ENCODE measurements at regions not wholly inside any gene's neighbourhood (a gene's known extent, or its start where the extent isn't known, plus 50 kb on each side); places are given as distances from the start of the nearest gene placed in this dataset.

DNA sequence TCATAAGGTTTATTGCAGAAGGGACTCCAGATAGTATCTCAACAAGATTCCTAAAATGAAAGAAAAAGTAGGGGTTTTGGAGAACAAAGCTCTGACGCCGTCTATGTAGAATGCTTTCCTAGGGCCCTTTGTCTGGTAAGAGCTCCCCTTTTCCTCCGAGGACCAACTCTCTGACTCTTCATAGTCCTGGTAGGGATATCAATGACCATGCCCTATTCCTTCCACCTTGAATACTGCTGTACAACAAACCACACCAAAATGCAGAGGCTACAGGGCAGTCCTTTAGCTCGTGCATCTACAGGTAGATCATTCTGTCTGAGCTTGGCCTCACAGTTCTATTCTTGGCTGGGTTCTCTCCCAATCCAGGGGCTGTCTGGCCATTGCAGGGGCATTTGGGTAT, 190.3 kb downstream of the WDR11 start:
- no peak for DNase-seq

DNA sequence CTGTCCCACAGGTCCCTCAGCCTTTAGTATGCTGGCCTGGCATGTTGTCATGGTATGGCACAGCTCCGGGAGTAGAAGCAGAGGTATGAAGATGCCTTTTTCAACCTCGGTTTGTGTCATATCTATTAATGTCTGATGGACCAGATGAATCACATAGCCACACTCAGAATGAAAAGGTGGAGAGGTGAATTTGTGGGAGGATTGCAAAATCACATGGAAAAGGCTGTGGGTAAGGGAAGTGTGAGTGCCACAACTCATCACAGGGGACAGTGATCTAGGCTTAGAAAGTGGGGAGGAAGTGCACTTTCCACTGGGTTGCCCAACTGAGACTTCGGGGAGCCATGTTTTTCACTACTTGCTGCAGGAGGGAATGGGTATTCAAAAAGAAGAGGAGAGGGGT, 190.7 kb downstream of the WDR11 start:
- DNase-seq = no peak

DNA sequence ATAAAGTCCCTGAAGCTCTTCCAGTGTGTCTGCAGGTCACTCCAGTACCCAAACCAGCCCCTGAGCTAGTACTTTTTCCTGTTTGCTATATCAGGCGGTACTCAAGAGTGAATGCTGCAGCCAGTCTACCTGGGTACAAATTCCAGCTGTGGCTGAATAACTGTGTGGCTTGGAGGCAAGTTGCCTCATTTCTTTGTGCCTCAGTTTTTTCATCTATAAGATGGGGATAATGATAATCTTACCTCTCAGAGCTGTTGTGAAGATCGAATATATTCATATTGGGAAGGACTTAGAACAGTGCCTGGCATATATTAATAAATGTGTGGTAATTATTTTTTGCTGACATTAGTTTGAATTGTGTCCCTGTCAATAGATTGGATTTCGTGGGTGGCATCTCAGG, 191.2 kb downstream of the WDR11 start:
- DNase-seq = no peak

DNA sequence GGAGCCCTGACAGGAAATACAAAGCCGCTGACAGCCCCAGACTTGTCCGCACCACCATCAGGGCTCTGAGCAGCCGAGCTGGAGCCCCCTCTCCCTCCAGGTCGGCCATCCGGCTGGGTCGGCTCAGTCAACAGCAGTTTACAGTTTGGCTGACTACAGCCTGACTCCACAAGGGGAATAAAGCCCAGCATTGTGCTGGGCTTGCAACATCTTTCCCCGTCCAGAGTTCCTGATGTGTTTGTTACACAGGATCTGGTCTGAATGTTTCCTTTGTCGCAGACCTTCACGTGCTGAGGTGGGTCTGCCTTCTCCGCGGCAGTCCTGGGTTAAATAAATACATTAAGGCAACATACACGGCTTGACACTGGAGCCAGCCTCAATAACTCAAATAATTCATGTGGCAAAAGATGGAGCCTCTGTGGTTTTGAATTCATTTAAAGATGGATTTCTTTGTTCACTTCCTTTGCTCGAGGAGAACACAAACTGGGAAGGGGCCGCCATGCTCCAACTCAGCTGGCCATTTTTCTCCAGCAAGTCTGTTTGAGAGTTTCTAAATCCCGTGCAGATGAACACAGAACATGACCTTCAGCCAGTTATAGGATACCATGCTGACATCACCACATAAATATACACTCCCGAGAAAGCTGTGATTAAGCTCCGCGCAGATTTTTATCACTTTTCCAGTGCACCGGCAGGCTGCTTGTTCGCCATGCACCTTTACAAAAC, 192.1 kb downstream of the WDR11 start:
- no peak for DNase-seq

DNA sequence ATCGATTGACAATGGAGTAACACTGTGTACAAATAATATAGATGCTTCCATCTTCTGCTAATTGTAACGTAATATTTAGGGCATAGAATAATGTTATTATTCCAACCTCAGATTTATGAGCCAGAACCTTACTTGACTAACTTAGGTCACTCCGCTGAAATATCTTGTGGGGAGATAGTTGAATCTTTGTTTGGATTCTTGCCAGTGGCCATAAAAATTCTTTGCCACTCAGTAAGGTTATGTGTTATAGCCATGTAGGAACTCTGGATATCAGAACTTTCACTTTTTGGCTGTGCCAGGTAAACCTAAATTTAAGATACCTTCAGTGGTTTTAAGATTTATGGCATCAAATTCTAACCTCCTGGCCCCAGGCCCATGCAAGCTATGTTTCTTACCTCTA, 197.6 kb downstream of the WDR11 start:
- DNase-seq = no peak

DNA sequence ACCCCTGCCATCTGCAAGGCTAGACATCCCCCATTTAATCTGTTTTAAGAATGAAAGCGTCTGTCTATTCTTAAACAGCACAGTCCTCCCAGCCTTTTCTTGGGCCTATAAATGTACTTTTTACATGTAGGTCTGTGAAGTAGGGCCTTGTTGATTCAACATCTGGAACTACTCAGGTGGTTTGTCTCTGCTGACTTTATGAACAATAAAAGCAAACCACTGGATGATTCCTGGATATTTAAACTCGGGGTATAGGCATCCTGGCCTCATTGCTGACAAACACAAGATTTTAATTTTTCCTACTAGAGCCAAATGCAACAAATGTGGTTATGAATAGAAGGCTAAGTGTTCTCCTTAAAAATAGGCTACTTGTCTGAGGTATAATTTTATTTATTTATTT, 198.3 kb downstream of the WDR11 start:
- no peak for DNase-seq

DNA sequence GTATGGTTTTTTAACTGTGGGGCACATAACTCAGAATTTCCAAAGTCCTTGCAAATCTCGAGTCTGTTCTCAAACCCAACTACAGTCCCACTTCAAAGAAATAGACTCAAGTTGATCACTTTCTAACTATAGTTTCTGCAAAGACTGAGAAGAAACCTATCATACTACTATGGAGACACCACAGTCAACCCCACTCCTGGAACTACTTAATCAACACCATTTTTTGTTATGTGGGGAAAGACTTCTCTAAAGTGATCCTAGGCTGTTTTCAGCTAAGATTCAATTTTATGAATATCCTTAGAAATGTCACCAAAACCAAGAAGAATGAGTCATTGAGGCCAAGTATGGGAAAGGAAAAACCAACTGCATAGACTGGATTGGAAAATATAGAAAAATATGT, 198.8 kb downstream of the WDR11 start:
- no peak for DNase-seq

DNA sequence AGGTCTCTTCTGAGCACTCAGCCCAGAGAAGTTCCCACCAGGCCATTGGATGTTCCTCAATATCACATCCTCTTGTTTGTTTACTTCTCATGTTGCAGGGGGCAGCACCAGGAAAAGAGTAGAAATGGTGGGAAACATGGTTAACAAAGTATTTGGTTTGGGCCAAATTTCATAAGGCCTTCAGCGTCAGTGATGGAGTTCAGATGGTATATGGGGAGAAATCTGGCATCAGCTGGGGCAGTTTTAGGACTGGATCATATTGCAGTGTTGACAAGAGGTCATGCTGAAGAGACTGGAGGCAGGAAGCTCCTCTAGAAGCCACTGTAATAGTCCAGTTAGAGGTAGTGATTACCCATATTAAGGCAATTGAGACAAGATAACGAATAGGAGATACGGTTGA, 200.0 kb downstream of the WDR11 start:
- DNase-seq = no peak

DNA sequence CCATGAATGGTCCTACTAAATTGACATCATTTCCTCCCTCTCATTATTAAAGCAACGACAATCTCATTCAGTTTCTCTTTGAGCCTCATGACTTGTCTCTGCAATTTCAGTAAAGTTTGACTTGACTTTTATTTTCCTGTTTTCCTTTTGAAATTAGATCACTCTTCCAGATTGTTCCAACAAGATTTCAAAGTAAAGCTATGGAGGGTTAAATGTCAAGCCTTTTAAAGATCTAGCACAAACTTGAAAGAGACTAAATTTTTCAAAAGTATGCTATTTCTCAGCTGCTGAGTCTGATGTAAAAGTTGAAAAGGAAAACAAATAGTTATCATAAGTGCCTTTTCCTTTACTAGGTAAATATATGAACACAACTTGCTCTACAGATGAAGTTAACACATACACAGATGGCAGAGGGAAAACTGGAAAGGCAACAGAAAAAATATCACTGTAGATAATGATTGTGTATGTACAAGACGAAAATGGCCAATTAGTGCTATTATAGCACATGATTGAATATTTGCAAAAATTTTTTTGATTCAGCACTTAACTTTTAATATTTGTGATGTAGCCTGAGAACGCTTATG, 200.6 kb downstream of the WDR11 start:
- DNase-seq = no peak

DNA sequence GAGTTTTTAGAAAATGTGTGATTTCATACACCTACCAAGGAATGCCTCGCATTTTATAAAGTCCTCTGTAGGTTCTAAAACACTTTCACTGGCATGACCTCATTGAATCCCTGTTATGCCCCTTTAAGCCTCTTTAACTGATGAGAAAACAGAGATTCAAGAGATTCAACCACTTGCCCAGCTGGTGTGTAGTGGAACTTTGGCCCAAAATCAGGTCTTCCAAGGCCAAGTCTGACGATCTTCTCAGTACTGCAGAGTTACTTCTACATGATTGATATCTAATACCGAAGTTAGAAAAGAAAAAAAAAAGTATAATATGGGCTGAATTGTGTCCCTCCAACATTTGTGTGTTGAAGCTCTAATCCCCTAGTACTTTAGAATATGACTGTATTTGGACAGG, 202.0 kb downstream of the WDR11 start:
- no peak for DNase-seq

DNA sequence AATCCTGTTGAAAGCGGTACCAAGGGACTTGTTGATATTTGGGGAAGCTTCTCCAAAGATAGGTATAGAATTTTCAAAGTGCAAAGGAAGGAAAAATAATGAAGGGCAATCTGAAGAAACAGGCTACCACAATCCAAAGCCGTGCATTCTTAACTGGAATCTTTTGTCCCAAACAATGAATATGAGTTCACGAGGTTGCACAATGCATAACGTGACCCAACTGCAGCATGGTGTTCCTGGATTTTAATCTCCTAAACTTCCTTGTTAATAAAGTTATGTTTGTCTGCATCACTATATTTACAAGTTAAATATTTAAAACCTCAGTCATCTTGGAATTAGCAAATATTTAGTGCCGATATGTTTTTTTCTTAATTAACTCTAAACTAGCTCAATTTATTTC, 203.7 kb downstream of the WDR11 start:
- DNase-seq = no peak

DNA sequence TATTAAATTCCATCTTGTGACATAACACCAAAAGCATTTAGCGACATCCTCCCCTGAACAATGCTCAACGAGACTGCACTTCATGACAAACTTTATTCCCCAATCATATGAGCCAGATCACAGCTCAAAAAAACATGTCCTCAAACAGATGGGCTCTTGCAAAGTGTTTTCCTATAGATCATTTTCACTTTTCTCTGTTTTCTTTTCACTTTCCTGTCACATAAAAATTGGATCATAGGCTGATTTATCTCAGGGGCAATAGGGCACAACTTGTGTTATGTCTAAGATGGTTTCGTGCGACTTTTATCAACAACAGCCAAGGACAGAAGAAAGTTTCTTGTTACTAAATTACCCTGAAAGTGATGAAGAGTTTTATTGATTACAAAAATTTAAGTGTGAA, 206.1 kb downstream of the WDR11 start:
- no peak for DNase-seq

DNA sequence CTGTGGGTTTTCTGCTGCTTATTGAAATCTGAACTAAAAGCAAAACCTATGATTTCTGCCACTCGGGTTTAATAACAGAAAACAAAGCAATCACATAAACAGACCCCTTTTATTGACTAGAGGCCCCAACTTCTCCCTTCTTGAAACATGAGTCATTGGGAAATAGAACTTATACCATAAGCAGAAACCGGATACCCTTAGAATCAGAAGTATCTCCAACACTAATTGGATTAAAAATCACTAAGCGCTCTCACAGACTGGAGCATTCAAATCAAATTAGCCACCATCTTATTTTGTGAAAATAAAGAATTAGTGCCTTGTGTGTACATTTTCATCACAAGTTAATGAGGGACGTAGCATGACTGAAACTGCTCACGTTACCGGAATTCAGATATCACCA, 206.9 kb downstream of the WDR11 start:
- no peak for DNase-seq

DNA sequence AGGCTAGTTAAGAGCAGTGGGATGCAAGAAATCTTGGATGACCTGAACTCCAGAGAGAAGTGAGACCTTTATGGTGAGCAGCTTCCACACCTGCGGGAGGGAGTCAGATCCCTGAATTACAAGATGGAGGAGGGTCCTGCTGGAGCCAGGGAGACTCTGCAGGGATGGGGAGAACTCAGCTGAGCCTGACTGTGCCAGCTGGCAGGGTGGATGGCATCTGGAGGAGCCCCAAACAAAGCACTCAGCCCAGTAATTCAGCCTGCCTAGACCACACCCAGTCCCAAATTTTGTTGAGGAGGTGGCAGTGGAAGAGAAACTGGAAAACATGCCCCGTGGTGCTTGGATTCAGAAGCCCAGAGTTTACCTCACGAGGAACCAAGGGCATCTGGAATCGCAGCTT, 208.2 kb downstream of the WDR11 start:
- DNase-seq = no peak

DNA sequence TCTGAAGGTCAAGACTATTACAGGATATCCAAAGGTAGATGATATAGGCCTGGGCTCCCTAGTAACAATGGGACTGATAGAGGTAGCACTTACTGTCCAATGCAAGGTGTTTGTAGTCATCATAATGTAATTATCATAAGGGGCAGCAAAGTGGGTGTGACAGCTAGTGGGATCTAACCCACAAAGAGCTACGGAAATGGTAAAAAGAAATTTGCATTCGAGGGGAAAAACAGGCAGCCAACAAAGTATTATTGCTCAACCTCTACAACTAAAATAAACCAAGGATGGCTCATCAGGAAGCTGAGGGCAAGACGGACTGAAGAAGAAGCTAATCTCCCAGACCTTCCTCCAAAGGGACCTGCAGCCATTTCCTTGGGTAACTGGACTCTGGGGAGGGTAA, 211.0 kb downstream of the WDR11 start:
- no peak for DNase-seq

DNA sequence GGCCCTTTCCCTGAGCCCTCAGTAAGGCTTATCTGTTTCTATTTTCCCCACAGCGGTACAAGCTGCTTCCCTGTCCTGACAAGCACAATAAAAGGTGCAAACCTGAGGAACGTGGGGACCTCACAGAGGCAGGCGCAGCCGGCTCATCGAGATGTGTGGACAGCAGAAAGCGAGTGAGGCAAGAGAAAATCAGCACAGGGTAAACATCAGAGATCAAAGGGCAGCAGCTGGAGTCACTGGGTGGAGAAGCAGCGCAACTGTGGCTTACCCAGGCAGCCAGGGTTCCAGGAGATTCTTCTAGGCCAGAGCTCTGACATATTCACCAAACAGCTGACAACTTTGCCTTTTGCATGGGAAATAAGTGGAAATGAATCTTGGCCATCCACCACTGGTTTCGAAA, 212.6 kb downstream of the WDR11 start:
- no peak for DNase-seq

DNA sequence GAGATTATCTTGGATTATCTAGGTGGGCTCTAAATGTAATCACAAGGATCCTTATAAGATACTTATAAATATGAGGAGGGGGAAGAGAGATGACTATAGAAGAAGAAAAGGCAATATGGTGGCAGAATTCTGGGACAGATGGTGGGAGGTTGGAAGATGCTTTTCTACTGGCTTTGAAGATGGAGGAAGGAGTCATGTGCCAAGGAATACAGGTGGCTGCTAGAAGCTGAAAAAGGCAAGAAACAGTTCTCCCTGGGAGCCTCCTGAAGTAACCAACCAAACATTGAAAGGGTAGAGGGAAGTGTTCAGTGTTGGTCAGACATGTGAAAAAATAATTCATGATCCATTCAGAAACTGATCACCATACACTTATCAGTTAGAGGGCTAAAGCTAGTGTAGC, 213.3 kb downstream of the WDR11 start:
- DNase-seq = no peak

DNA sequence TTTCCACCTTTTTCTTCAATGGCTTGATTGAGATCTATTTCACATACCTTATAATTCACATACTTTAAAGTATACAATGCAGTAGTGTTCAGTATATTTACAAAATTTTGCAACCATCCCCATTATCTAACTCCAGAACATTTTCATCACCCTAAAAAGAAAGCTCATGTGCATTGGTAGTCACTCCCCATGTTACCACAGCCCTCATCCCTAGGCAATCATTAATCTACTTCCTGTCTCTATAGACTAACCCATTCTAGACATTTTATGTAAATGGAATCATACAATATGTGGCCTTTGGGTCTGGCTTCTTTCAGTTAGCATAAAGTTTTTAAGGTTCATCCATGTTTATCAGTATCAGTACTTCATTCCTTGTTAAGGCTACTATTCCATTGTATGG, 214.2 kb downstream of the WDR11 start:
- no peak for DNase-seq

DNA sequence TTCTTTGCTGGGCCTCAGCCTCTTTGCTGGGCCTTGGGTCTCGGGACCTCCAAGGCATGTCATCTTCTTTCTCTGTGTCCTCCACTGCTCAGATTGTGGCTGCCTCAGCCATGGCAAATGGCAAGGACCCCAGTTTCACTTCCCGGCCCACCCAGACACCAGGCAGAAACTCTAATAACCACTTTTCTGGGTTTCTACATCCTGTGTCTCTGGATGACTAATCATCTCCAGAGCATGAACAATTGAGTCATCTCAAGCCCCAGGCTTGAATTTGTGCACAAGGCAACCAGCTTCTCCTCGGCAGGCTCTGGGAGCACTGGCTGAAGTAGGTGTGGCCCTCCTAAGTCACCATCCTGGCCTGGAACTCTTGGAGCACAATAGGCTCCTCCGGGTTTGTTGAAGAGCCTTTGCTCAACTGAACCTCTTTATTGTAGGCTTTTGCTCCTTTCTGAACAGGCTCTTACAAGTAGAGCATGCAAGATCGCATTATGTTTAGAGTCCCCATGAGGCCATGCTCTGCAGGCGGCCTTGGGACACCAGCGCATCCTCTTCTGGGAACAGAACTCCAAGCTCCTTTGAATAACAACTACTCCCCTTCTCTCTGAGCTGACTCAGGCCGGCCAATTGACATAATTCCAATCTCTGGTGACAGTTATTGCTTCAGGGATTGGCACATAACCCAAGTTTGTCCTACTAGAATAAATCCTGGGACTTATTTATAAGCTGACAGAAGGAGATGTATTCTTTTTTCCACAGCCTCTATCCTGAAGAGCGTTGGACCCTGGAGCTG, 218.1 kb downstream of the WDR11 start:
- no peak for DNase-seq

DNA sequence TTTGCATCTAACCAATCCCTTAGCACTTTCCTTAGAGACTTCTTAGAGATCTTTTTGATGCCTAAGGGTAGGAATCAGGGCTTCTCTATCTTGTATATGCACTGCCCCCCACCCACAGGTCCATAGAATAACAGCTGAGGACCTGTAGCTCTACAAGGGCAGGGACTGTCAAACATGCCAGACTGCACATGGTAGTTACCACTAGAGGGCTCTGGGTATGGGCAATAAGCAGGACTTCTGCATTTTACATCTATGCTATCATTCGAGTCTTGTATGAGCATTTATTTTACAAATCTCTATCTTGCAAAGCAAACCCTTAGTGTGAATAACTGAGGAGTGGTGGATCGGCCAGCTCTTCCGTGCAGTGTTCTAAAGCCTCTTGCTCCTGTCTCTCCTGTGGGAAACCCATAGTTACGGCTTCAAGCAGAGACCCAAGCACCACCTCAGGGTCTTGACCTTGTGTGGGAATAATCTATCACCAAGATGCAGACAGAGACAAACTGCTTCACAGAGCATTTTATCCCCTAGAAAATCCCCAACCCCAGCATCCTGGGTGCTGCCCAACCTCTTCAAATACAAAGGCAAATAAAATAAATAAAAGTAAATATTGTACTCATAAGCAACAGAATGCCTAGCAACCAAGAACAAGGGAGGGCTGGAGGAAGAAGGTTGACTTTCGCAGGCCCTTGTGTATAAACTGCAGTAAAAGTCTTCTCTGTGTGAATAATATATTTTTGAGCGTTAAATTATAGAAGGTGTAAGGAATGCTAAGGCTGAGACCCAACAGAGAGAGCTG, 219.3 kb downstream of the WDR11 start:
- DNase-seq = no peak

DNA sequence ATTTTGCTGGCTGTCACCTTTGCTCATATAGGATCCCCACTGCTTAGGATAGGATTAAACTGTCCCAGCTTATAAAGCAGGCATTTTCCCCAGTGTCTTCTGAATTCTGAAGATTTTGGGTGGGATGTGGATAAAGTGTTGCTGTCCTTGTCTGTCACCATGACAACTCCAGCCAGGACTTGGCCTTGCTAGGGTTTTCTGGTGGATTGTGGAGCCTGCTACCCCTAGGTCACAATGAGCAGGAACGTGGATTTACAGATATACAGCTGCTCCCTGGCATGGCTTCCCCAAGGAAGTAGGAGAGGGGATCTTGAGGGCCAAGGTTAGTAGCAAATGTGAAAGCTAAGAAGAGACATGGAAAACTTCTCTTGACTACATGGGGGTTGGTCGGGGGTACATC, 220.7 kb downstream of the WDR11 start:
- DNase-seq = no peak

DNA sequence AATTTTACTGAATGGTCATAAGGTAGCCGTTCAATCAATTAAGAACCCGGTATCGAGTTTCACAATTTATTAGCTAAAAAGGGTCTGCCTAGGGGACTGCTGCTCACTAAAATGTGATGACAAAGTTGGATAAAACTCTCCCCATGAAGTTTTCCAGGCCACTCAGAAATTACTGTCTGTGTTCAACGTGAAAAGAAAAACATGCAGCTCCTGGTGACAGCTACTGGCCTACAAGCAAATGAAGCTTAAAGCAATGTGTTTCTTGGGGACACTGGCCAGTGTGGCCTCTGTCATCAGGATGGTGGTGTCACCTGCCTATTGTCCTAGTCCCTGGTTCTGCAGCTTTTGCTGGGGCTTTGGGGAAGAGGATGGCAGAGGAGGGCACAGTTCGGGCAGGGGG, 222.6 kb downstream of the WDR11 start:
- no peak for DNase-seq

Data from Kasumi-1 (cell line).